PFSK-1 (cell line): ENCODE measurements at regions not wholly inside any gene's neighbourhood (a gene's known extent, or its start where the extent isn't known, plus 50 kb on each side); places are given as distances from the start of the nearest gene placed in this dataset.

Source experiments
- FOXP2 ChIP-seq: optimal IDR thresholded peaks from 2 replicates; pipeline ENCODE3; 2011; ENCODE audit warnings: borderline replicate concordance, control low read depth, inconsistent platforms; ENCODE audit not compliant: insufficient read depth; ENCODE audit errors: extremely low read length, extremely low read depth
- POLR2AphosphoS5 ChIP-seq: IDR thresholded peaks from 2 replicates; pipeline ENCODE4 v1.6.1; 2012; ENCODE audit warnings: low read depth, mild to moderate bottlenecking, control low read depth, low read length, moderate library complexity
- REST ChIP-seq, 2 experiments: IDR thresholded peaks; 2 replicates each; pipeline versions ENCODE4 v1.6.1 to v1.8.0; 2011 to 2012; ENCODE audit warnings: low read depth in 2 of 2, low read length in 2 of 2, control low read depth in 1 of 2, inconsistent platforms in 1 of 2, mild to moderate bottlenecking in 1 of 2, moderate library complexity in 1 of 2; ENCODE audit not compliant: insufficient read depth in 1 of 2
- SIN3A ChIP-seq: IDR thresholded peaks from 2 replicates; pipeline ENCODE4 v1.6.1; 2012; ENCODE audit warnings: mild to moderate bottlenecking, low read length, moderate library complexity, borderline replicate concordance; ENCODE audit not compliant: insufficient read depth
- TAF1 ChIP-seq: IDR thresholded peaks from 2 replicates; pipeline ENCODE4 v1.6.1; 2012; ENCODE audit warnings: low read length, control low read depth, borderline replicate concordance; ENCODE audit not compliant: insufficient read depth

GRCh38 chr13:75160984-75161383, 321.0 kb downstream of the TBC1D4 start:
- no peak for TF ChIP-seq TAF1
- no peak for TF ChIP-seq SIN3A
- no peak for TF ChIP-seq REST (IDR thresholded peaks at IDR 0.05; ENCODE audit: insufficient read depth in 1 of 2, low read depth in 2 of 2, low read length in 2 of 2)
- TF ChIP-seq FOXP2: no peak
- no peak for TF ChIP-seq POLR2AphosphoS5

- TF ChIP-seq POLR2AphosphoS5 (no peak), TAF1 (no peak)
Measured at GRCh38 chr13:75154331-75154730, 327.6 kb downstream of the TBC1D4 start.

- TF ChIP-seq SIN3A (no peak), POLR2AphosphoS5 (no peak), FOXP2 (no peak), TAF1 (no peak), REST (IDR thresholded peaks at IDR 0.05; ENCODE audit: insufficient read depth in 1 of 2, low read depth in 2 of 2, low read length in 2 of 2) (no peak)
Measured at GRCh38 chr13:75153834-75154233, 328.1 kb downstream of the TBC1D4 start.

- TF ChIP-seq FOXP2 (no peak), REST (IDR thresholded peaks at IDR 0.05; ENCODE audit: insufficient read depth in 1 of 2, low read depth in 2 of 2, low read length in 2 of 2) (no peak), POLR2AphosphoS5 (no peak), TAF1 (no peak)
Measured at GRCh38 chr13:75153386-75153785, 328.6 kb downstream of the TBC1D4 start.

GRCh38 chr13:75151081-75151643, 330.8 kb downstream of the TBC1D4 start:
- no peak for TF ChIP-seq SIN3A
- TF ChIP-seq POLR2AphosphoS5: no peak
- TF ChIP-seq TAF1: no peak
- TF ChIP-seq REST (IDR thresholded peaks at IDR 0.05; ENCODE audit: insufficient read depth in 1 of 2, low read depth in 2 of 2, low read length in 2 of 2): no peak

GRCh38 chr13:75149776-75150175, 332.2 kb downstream of the TBC1D4 start:
- no peak for TF ChIP-seq SIN3A
- TF ChIP-seq POLR2AphosphoS5: no peak
- no peak for TF ChIP-seq FOXP2
- no peak for TF ChIP-seq REST (IDR thresholded peaks at IDR 0.05; ENCODE audit: insufficient read depth in 1 of 2, low read depth in 2 of 2, low read length in 2 of 2)
- no peak for TF ChIP-seq TAF1
